Vagina (tissue), 2 donors: ENCODE measurements at regions not wholly inside any gene's neighbourhood (a gene's known extent, or its start where the extent isn't known, plus 50 kb on each side); places are given as distances from the start of the nearest gene placed in this dataset.

Experiments used
- DNase-seq, 2 donors: peaks; one replicate each; pipeline ENCODE4 v3.0.0-alpha.2; 2017; ENCODE audit errors: extremely low spot score in 2 of 2
- H3K27ac ChIP-seq: fragments of 200-600 bp; sonication (generic); one replicate; pipeline ENCODE4 v1.5.1; 2019
- H3K27me3 ChIP-seq: fragments of 200-600 bp; sonication (generic); one replicate; pipeline ENCODE4 v1.5.1; 2019
- H3K36me3 ChIP-seq, 2 donors: fragments of 200-600 bp; sonication (generic); one replicate each; pipeline ENCODE4 v1.5.1; 2017 to 2019
- H3K4me1 ChIP-seq: fragments of 200-600 bp; sonication (generic); one replicate; pipeline ENCODE4 v1.5.1; 2019
- H3K4me3 ChIP-seq, 2 donors: fragments of 200-600 bp; sonication (generic); 1 replicate in 1 of 2; 2 replicates in 1 of 2; pipeline ENCODE4 v1.5.1; 2016 to 2019
- H3K9me3 ChIP-seq: fragments of 200-600 bp; sonication (generic); one replicate; pipeline ENCODE4 v1.5.1; 2019
- POLR2A ChIP-seq, 2 donors: fragments of 450-650 bp; IDR thresholded peaks; one replicate each; pipeline ENCODE4 v1.6.1; 2017; ENCODE audit warnings: antibody characterized with exemption in 2 of 2, mild to moderate bottlenecking in 2 of 2, moderate library complexity in 2 of 2
- POLR2AphosphoS5 ChIP-seq, 2 donors: sonication (generic); formaldehyde crosslinking; IDR thresholded peaks; one replicate each; pipeline ENCODE4 v1.9.0; 2017; ENCODE audit warnings: antibody characterized with exemption in 2 of 2, mild to moderate bottlenecking in 2 of 2, low read depth in 1 of 2; ENCODE audit not compliant: insufficient read depth in 1 of 2
- intact Hi-C: fragments of 100-400 bp; cut with DNase I; formaldehyde crosslinking; loops from one replicate; pipeline ENCODE4 v1.15.1; 2023
- TF ChIP-seq, protein P1 (sequence below), 3 experiments: fragments of 450-650 bp in 2 of 3; fragments of 200-600 bp in 1 of 3; sonication (generic) in 1 of 3; IDR thresholded peaks; one replicate each; pipeline ENCODE4 v1.5.1; 2017 to 2019; ENCODE audit warnings: antibody characterized with exemption in 3 of 3, mild to moderate bottlenecking in 2 of 3, moderate library complexity in 2 of 3

DNA sequence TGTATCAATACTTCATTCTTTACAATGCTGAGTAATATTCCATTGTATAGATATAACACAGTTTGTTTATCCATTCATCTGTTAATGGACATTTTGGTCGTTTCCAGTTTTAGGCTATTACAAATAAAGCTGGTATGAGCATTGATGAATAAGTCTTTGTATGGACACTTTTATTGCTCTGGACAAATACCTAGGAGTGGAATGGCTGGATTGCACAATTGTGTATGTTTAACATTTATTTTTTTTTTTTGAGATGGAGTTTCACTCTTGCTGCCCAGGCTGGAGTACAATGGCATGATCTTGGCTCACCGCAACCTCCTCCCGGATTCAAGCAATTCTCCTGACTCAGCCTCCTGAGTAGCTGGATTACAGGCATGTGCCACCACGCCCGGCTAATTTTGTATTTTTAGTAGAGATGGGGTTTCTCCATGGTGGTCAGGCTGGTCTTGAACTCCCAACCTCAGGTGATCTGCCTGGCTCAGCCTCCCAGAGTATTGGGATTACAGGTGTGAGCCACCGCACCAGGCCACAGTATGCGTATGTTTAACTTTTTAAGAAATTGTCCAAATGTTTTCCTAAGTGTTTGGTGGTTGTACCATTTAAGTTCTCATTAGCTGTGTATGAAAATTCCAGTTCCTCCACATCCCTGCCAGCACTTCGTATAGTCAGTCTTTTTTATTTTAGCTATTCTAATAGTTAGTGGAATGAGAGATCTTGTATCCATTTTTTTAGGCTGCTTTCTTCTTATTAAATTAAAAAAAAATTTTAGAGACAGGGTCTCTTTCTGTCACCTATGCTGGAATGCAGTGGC, 194.9 kb upstream of the HAAO start:
- TF ChIP-seq, protein P1, sequence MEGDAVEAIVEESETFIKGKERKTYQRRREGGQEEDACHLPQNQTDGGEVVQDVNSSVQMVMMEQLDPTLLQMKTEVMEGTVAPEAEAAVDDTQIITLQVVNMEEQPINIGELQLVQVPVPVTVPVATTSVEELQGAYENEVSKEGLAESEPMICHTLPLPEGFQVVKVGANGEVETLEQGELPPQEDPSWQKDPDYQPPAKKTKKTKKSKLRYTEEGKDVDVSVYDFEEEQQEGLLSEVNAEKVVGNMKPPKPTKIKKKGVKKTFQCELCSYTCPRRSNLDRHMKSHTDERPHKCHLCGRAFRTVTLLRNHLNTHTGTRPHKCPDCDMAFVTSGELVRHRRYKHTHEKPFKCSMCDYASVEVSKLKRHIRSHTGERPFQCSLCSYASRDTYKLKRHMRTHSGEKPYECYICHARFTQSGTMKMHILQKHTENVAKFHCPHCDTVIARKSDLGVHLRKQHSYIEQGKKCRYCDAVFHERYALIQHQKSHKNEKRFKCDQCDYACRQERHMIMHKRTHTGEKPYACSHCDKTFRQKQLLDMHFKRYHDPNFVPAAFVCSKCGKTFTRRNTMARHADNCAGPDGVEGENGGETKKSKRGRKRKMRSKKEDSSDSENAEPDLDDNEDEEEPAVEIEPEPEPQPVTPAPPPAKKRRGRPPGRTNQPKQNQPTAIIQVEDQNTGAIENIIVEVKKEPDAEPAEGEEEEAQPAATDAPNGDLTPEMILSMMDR (IDR thresholded peaks at IDR 0.05), result no peak
- peak in 1 of 2 donors; percentile 72 for TF ChIP-seq POLR2AphosphoS5 (IDR thresholded peaks at IDR 0.05; ENCODE audit: insufficient read depth in 1 of 2, low read depth in 1 of 2)

GRCh38 chr2:42984617-42985016, 192.2 kb upstream of the HAAO start:
- H3K4me1 ChIP-seq, result peaks cover 11% of the 10 kb centered on the region
- no peaks in the 10 kb centered on the region for H3K27me3 ChIP-seq
- intact Hi-C loops, result no loop called here
- TF ChIP-seq POLR2AphosphoS5 (IDR thresholded peaks at IDR 0.05; ENCODE audit: insufficient read depth in 1 of 2, low read depth in 1 of 2), result no peak
- no peak for TF ChIP-seq POLR2A (IDR thresholded peaks at IDR 0.05)
- TF ChIP-seq, protein P1 (IDR thresholded peaks at IDR 0.05), result no peak
- H3K4me3 ChIP-seq, result no peak overlapping the region
- DNase-seq, result no peak
- H3K9me3 ChIP-seq, result no peaks in the 10 kb centered on the region
- H3K36me3 ChIP-seq, result no peaks in the 10 kb centered on the region
- no peak overlapping the region for H3K27ac ChIP-seq

More for the DNA sequence above, 194.9 kb upstream of the HAAO start:
- Histone ChIP-seq H3K9me3 (no peaks in the 10 kb centered on the region), H3K27ac (no peak overlapping the region), H3K4me1 (peaks cover 11% of the 10 kb centered on the region), H3K36me3 (no peaks in the 10 kb centered on the region), H3K4me3 (no peak overlapping the region), H3K27me3 (no peaks in the 10 kb centered on the region)
- DNase-seq, result no peak
- intact Hi-C loops, result no loop called here

DNA sequence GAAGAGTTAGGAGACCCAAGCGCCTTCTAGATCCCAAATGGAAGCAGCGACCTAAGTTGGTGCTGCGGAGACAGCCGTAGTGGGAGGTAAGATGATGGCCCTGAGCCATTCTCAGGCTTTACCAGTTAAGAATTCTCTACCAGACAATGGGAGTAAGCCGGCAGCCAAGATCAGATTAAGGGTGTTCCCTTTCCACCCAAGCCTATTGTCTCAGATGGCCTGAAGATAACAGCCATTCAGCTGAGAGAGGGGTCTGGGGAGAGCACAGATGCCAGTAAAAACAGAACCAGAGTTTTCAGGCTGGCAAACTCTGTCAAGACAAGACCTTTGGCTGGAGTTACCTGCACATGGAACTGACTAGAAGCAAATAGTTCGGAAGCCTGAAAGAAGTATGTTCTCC, 191.7 kb upstream of the HAAO start:
- Histone ChIP-seq H3K4me3 (no peak overlapping the region), H3K9me3 (no peaks in the 10 kb centered on the region), H3K27me3 (no peaks in the 10 kb centered on the region), H3K4me1 (peaks cover 11% of the 10 kb centered on the region), H3K36me3 (no peaks in the 10 kb centered on the region), H3K27ac (no peak overlapping the region)
- intact Hi-C loops, result no loop called here
- no peak for DNase-seq
- TF ChIP-seq, protein P1 (IDR thresholded peaks at IDR 0.05), result no peak
- no peak for TF ChIP-seq POLR2A (IDR thresholded peaks at IDR 0.05)
- TF ChIP-seq POLR2AphosphoS5 (IDR thresholded peaks at IDR 0.05; ENCODE audit: insufficient read depth in 1 of 2, low read depth in 1 of 2), result no peak

DNA sequence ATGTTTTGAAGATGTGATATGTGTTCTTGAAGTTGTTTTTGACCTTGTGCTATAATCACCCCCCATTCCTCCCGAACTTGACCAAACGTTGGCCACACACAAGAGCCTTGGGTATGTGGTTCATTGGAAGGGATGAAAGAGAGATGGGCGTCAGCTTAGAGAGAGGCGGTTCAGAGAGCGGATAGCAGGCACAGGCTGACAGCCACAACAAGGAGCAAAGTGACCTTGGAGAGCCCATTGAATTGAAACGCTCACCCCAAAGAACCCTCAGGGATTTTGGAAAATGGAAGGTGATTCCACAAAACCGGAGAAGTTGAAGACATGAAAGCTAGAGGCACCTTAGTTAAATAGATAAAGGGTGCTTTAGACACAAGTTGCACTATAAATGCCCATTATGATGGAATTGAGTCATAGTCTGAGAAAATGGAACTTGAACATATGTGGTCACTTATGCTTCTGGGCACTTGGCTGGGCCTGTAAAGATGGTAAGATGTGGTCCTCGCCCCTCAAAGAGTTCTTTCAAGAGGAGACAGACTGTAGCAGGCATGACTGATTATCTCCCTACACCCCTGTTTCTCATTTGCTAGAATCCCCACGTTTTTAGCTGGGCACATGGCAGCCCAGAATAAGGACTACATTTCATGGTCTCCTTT, 188.5 kb upstream of the HAAO start:
- Histone ChIP-seq H3K4me3 (no peak overlapping the region), H3K9me3 (no peaks in the 10 kb centered on the region), H3K27ac (no peak overlapping the region), H3K27me3 (no peaks in the 10 kb centered on the region), H3K4me1 (no peaks in the 10 kb centered on the region), H3K36me3 (no peaks in the 10 kb centered on the region)
- intact Hi-C loops, result no loop called here
- no peak for DNase-seq
- TF ChIP-seq, protein P1 (IDR thresholded peaks at IDR 0.05), result no peak
